Astrocyte (in vitro differentiated cells and primary cell): ENCODE measurements at regions not wholly inside any gene's neighbourhood (a gene's known extent, or its start where the extent isn't known, plus 50 kb on each side); places are given as distances from the start of the nearest gene placed in this dataset.

Experiments used
- DNase-seq: peaks from one replicate; pipeline ENCODE4 v3.0.0-alpha.2; 2010; ENCODE audit warnings: low read depth
- FAIRE-seq: peaks from 2 replicates; lab custom pipeline; 2011; peaks lifted over from hg19 to GRCh38; lab: Jason Lieb, UNC
- H2AFZ ChIP-seq: 2 replicates; pipeline ENCODE4 v1.6.0; 2012; ENCODE audit warnings: low read depth, low read length, inconsistent platforms
- H3K27ac ChIP-seq: 2 replicates; pipeline ENCODE4 v1.5.1; 2011; ENCODE audit warnings: low read depth, low read length, inconsistent platforms
- H3K27me3 ChIP-seq: 2 replicates; pipeline ENCODE4 v1.6.0; 2011; ENCODE audit warnings: low read length, inconsistent platforms; ENCODE audit not compliant: insufficient read depth
- H3K36me3 ChIP-seq: 2 replicates; pipeline ENCODE4 v1.5.1; 2011; ENCODE audit warnings: low read length, inconsistent platforms; ENCODE audit not compliant: insufficient read depth
- H3K4me1 ChIP-seq: 2 replicates; pipeline ENCODE4 v1.5.1; 2011; ENCODE audit warnings: low read length, inconsistent platforms; ENCODE audit not compliant: insufficient read depth
- H3K4me2 ChIP-seq: 2 replicates; pipeline ENCODE4 v1.6.0; 2012; ENCODE audit warnings: low read length, inconsistent platforms
- H3K4me3 ChIP-seq: 2 replicates; pipeline ENCODE4 v1.5.1; 2011; ENCODE audit warnings: low read depth, mild to moderate bottlenecking, low read length, inconsistent platforms; ENCODE audit not compliant: insufficient read depth
- H3K79me2 ChIP-seq: 2 replicates; pipeline ENCODE4 v1.6.0; 2012; ENCODE audit warnings: mild to moderate bottlenecking, low read length, inconsistent platforms; ENCODE audit not compliant: insufficient read depth
- H3K9ac ChIP-seq: 2 replicates; pipeline ENCODE4 v1.6.0; 2012; ENCODE audit warnings: mild to moderate bottlenecking, low read length, inconsistent platforms
- H3K9me3 ChIP-seq: 2 replicates; pipeline ENCODE4 v1.5.1; 2012; ENCODE audit warnings: low read depth, mild to moderate bottlenecking, low read length, inconsistent platforms; ENCODE audit not compliant: insufficient read depth
- H4K20me1 ChIP-seq: 2 replicates; pipeline ENCODE4 v1.6.0; 2012; ENCODE audit warnings: low read length, inconsistent platforms; ENCODE audit not compliant: insufficient read depth
- H3K27ac Mint-ChIP-seq: one replicate; pipeline ENCODE4 v1.8.0; 2021; ENCODE audit warnings: mild to moderate bottlenecking, mixed read lengths; ENCODE audit not compliant: unreplicated experiment
- H3K27me3 Mint-ChIP-seq: one replicate; pipeline ENCODE4 v1.8.0; 2021; ENCODE audit warnings: low read depth, mixed read lengths; ENCODE audit not compliant: unreplicated experiment
- H3K36me3 Mint-ChIP-seq: one replicate; pipeline ENCODE4 v1.8.0; 2021; ENCODE audit warnings: low read depth, mixed read lengths; ENCODE audit not compliant: unreplicated experiment
- H3K4me1 Mint-ChIP-seq: one replicate; pipeline ENCODE4 v1.8.0; 2021; ENCODE audit warnings: low read depth, mixed read lengths; ENCODE audit not compliant: unreplicated experiment
- H3K4me3 Mint-ChIP-seq: one replicate; pipeline ENCODE4 v1.8.0; 2021; ENCODE audit warnings: mild to moderate bottlenecking, moderate library complexity, mixed read lengths; ENCODE audit not compliant: unreplicated experiment
- H3K9me3 Mint-ChIP-seq: one replicate; pipeline ENCODE4 v1.8.0; 2021; ENCODE audit warnings: mild to moderate bottlenecking, mixed read lengths; ENCODE audit not compliant: unreplicated experiment
- CTCF ChIP-seq: IDR thresholded peaks from 2 replicates; pipeline ENCODE4 v1.5.1; 2011; ENCODE audit warnings: low read depth, mild to moderate bottlenecking, inconsistent platforms, low read length, moderate library complexity; ENCODE audit not compliant: insufficient read depth
- EZH2 ChIP-seq: IDR thresholded peaks from 2 replicates; pipeline ENCODE4 v1.6.1; 2012; ENCODE audit warnings: mild to moderate bottlenecking, low read length, inconsistent platforms; ENCODE audit not compliant: insufficient read depth

DNA sequence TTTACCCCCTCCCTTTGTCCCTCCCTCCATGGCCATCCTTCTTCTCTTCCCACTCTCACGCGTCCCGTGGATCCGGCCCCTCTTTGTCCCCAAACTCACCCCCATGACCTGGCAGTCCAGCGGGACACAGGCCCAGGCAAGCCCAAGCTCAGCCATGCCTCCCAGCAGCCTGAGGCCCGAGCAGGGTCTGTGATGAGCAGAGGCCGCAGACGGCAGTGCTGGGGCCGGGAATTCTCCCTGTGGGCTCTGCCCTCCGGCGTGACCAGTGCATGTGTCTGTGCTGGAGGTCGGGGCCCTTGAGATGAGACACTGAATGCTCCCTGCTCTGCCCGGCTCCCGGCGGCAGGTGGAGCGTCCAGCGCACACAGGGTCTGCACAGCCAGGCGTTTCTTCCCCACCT lies 237.9 kb downstream of the BRD1 start:
- H3K9me3 Mint-ChIP-seq = peaks cover 8% of the 10 kb centered on the region
- Histone ChIP-seq H3K4me3 (no peak overlapping the region), H3K9ac (no peak overlapping the region), H3K27ac (no peak overlapping the region), H3K4me1 (no peaks in the 10 kb centered on the region), H3K36me3 (no peaks in the 10 kb centered on the region), H3K4me2 (no peak overlapping the region), H3K79me2 (no peaks in the 10 kb centered on the region), H3K27me3 (no peaks in the 10 kb centered on the region), H2AFZ (no peak overlapping the region), H3K9me3 (peaks cover 7% of the 10 kb centered on the region), H4K20me1 (no peaks in the 10 kb centered on the region)
- H3K36me3 Mint-ChIP-seq = no peaks in the 10 kb centered on the region
- TF ChIP-seq EZH2 = no peak
- H3K27ac Mint-ChIP-seq = no peak overlapping the region
- no peak overlapping the region for H3K4me3 Mint-ChIP-seq
- DNase-seq (no peak), FAIRE-seq (no peak)
- peaks cover 32% of the 10 kb centered on the region for H3K27me3 Mint-ChIP-seq
- H3K4me1 Mint-ChIP-seq = no peaks in the 10 kb centered on the region

GRCh38 chr22:49589301-49589700 lies 238.4 kb downstream of the BRD1 start:
- DNase-seq (no peak), FAIRE-seq (no peak)
- Histone ChIP-seq H3K79me2 (no peaks in the 10 kb centered on the region), H3K4me1 (no peaks in the 10 kb centered on the region), H3K36me3 (no peaks in the 10 kb centered on the region), H3K27ac (no peak overlapping the region), H3K27me3 (no peaks in the 10 kb centered on the region), H4K20me1 (no peaks in the 10 kb centered on the region), H2AFZ (no peak overlapping the region), H3K9ac (no peak overlapping the region), H3K4me3 (no peak overlapping the region), H3K4me2 (no peak overlapping the region), H3K9me3 (peaks cover 7% of the 10 kb centered on the region)
- TF ChIP-seq CTCF (no peak), EZH2 (no peak)
- Mint-ChIP-seq H3K27ac (no peak overlapping the region), H3K4me3 (no peak overlapping the region), H3K36me3 (no peaks in the 10 kb centered on the region), H3K27me3 (peaks cover 37% of the 10 kb centered on the region), H3K4me1 (no peaks in the 10 kb centered on the region), H3K9me3 (peaks cover 8% of the 10 kb centered on the region)

GRCh38 chr22:49588739-49589138 lies 238.9 kb downstream of the BRD1 start:
- Mint-ChIP-seq H3K9me3 (peaks cover 4% of the 10 kb centered on the region), H3K36me3 (no peaks in the 10 kb centered on the region), H3K4me1 (no peaks in the 10 kb centered on the region), H3K27ac (no peak overlapping the region), H3K4me3 (no peak overlapping the region), H3K27me3 (peaks cover 42% of the 10 kb centered on the region)
- no peak for DNase-seq
- no peak for FAIRE-seq
- Histone ChIP-seq H4K20me1 (no peaks in the 10 kb centered on the region), H3K27ac (no peak overlapping the region), H3K27me3 (no peaks in the 10 kb centered on the region), H3K4me2 (no peak overlapping the region), H3K4me3 (no peak overlapping the region), H3K9ac (no peak overlapping the region), H3K9me3 (peaks cover 3% of the 10 kb centered on the region), H3K79me2 (no peaks in the 10 kb centered on the region), H3K4me1 (no peaks in the 10 kb centered on the region), H2AFZ (no peak overlapping the region), H3K36me3 (no peaks in the 10 kb centered on the region)
- no peak for TF ChIP-seq EZH2
- TF ChIP-seq CTCF = no peak
